ENCODE measurements at regions not wholly inside any gene's neighbourhood (a gene's known extent, or its start where the extent isn't known, plus 50 kb on each side); places are given as distances from the start of the nearest gene placed in this dataset.

- TF ChIP-seq CTCF (conservative IDR thresholded peaks at IDR 0.05; ENCODE audit: low read length) = no peak
- TF ChIP-seq EZH2phosphoT487 (IDR thresholded peaks at IDR 0.05; ENCODE audit: borderline replicate concordance) = no peak
Observed at GRCh38 chr10:121308020-121308419, 290.2 kb downstream of the FGFR2 start.
